ENCODE measurements at regions not wholly inside any gene's neighbourhood (a gene's known extent, or its start where the extent isn't known, plus 50 kb on each side); places are given as distances from the start of the nearest gene placed in this dataset.

DNA sequence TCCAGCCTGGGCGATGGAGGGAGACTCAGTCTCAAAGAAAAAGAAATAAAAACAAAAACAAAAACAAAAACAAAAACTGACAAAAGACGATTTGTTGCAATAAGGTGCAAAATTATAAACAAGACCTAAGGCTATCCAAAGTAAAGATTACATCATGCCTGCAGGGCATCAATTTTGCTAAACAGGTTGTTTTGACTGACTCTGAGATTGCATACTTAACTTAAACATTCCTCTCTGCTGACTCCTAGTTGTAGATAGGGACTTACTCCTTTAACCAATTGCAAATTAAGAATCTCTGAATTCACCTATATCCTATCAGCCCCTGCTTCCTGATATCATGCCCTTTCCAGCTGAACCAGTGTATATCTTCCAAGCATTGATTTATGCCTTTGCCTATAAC, 2687.3 kb downstream of the PCDH7 start:
- Histone ChIP-seq H3K27me3 (ENCODE audit: control insufficient read depth in 2 of 2, insufficient read depth in 2 of 2, low read length in 2 of 2) (no peaks in the 10 kb centered on the region), H2AFZ (ENCODE audit: insufficient read depth, low read depth, low read length, poor library complexity, severe bottlenecking) (no peak overlapping the region), H3K9ac (ENCODE audit: insufficient read depth, low read length, poor library complexity, severe bottlenecking) (no peak overlapping the region), H3K27ac (ENCODE audit: low read depth in 1 of 2, low read length in 2 of 2) (no peak overlapping the region), H3K4me1 (ENCODE audit: control insufficient read depth in 1 of 2, insufficient read depth in 2 of 2, low read length in 2 of 2) (no peaks in the 10 kb centered on the region), H3K36me3 (replicated peaks in 1 of 2; ENCODE audit: control insufficient read depth in 1 of 2, insufficient read depth in 2 of 2, low read length in 2 of 2) (no peaks in the 10 kb centered on the region), H4K20me1 (ENCODE audit: insufficient read depth, low read length) (no peaks in the 10 kb centered on the region), H3K4me2 (replicated peaks; ENCODE audit: extremely low read depth, low read length, poor library complexity, severe bottlenecking) (no peak overlapping the region), H3K9me3 (replicated peaks in 1 of 2; ENCODE audit: control insufficient read depth in 1 of 2, insufficient read depth in 1 of 2, low read length in 2 of 2) (no peaks in the 10 kb centered on the region), H3K4me3 (replicated peaks in 1 of 3; ENCODE audit: low read depth in 2 of 3, low read length in 3 of 3) (no peak overlapping the region), H3K79me2 (ENCODE audit: insufficient read depth, low read length) (no peaks in the 10 kb centered on the region)
- no peaks in the 10 kb centered on the region for H3K36me3 Mint-ChIP-seq
- DNase-seq = no peak
- intact Hi-C loops (cut with micrococcal nuclease) = no loop called here
- no peak overlapping the region for H3K4me3 Mint-ChIP-seq
- WGBS (ENCODE audit: insufficient coverage) = no CpG with 5 or more reads among the region's 2 CpGs
- no peaks in the 10 kb centered on the region for H3K4me1 Mint-ChIP-seq
- no peaks in the 10 kb centered on the region for H3K27me3 Mint-ChIP-seq (ENCODE audit: low read depth in 3 of 3)
- peaks cover 0 to 6% (median 0%) of the 10 kb centered on the region in 7 donors for H3K9me3 Mint-ChIP-seq
- peak overlapping the region in 1 of 7 donors; percentile 30 for H3K27ac Mint-ChIP-seq
- TF ChIP-seq, protein P1, sequence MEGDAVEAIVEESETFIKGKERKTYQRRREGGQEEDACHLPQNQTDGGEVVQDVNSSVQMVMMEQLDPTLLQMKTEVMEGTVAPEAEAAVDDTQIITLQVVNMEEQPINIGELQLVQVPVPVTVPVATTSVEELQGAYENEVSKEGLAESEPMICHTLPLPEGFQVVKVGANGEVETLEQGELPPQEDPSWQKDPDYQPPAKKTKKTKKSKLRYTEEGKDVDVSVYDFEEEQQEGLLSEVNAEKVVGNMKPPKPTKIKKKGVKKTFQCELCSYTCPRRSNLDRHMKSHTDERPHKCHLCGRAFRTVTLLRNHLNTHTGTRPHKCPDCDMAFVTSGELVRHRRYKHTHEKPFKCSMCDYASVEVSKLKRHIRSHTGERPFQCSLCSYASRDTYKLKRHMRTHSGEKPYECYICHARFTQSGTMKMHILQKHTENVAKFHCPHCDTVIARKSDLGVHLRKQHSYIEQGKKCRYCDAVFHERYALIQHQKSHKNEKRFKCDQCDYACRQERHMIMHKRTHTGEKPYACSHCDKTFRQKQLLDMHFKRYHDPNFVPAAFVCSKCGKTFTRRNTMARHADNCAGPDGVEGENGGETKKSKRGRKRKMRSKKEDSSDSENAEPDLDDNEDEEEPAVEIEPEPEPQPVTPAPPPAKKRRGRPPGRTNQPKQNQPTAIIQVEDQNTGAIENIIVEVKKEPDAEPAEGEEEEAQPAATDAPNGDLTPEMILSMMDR (IDR thresholded peaks at IDR 0.05) = no peak

DNA sequence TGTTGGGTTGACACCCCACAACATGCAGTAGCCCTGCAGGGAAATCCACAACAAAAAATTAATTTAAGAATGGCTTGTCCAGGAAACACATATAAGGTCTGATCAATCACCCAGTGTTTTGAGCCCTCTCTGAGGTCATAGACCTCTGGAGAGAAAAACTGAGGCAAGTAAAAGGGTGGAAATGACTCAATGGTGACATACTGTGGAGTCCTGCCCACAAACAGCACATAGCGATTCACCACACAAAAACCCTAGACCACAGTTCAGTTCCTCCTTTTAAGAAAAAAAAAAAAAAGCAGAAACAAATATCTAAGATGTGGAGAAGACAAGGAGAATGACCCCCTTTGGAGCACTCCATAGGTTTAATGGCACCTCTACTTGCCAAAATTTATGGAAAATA, 2691.0 kb downstream of the PCDH7 start:
- Mint-ChIP-seq H3K4me3 (no peak overlapping the region), H3K27me3 (ENCODE audit: low read depth in 3 of 3) (no peaks in the 10 kb centered on the region), H3K36me3 (no peaks in the 10 kb centered on the region), H3K4me1 (no peaks in the 10 kb centered on the region), H3K9me3 (peaks cover 0 to 6% (median 2%) of the 10 kb centered on the region in 7 donors), H3K27ac (no peak overlapping the region)
- Histone ChIP-seq H3K79me2 (ENCODE audit: insufficient read depth, low read length) (no peaks in the 10 kb centered on the region), H3K9ac (ENCODE audit: insufficient read depth, low read length, poor library complexity, severe bottlenecking) (no peak overlapping the region), H4K20me1 (ENCODE audit: insufficient read depth, low read length) (no peaks in the 10 kb centered on the region), H3K27me3 (ENCODE audit: control insufficient read depth in 2 of 2, insufficient read depth in 2 of 2, low read length in 2 of 2) (no peaks in the 10 kb centered on the region), H3K9me3 (replicated peaks in 1 of 2; ENCODE audit: control insufficient read depth in 1 of 2, insufficient read depth in 1 of 2, low read length in 2 of 2) (peaks cover 0 to 1% of the 10 kb centered on the region in 2 donors), H3K27ac (ENCODE audit: low read depth in 1 of 2, low read length in 2 of 2) (no peak overlapping the region), H3K4me3 (replicated peaks in 1 of 3; ENCODE audit: low read depth in 2 of 3, low read length in 3 of 3) (no peak overlapping the region), H3K4me1 (ENCODE audit: control insufficient read depth in 1 of 2, insufficient read depth in 2 of 2, low read length in 2 of 2) (no peaks in the 10 kb centered on the region), H3K36me3 (replicated peaks in 1 of 2; ENCODE audit: control insufficient read depth in 1 of 2, insufficient read depth in 2 of 2, low read length in 2 of 2) (no peaks in the 10 kb centered on the region), H2AFZ (ENCODE audit: insufficient read depth, low read depth, low read length, poor library complexity, severe bottlenecking) (no peak overlapping the region), H3K4me2 (replicated peaks; ENCODE audit: extremely low read depth, low read length, poor library complexity, severe bottlenecking) (no peak overlapping the region)
- WGBS (ENCODE audit: insufficient coverage) = no CpG with 5 or more reads among the region's 1 CpG
- intact Hi-C loops (cut with micrococcal nuclease) = no loop called here
- TF ChIP-seq, protein P1 (IDR thresholded peaks at IDR 0.05) = no peak
- DNase-seq = no peak
